ENCODE measurements at regions not wholly inside any gene's neighbourhood (a gene's known extent, or its start where the extent isn't known, plus 50 kb on each side); places are given as distances from the start of the nearest gene placed in this dataset.

GRCh38 chr20:22274330-22274729 lies 310.0 kb downstream of the FOXA2 start:
- no peaks in the 10 kb centered on the region for H3K36me3 ChIP-seq (ENCODE audit: control insufficient read depth in 2 of 3, insufficient read depth in 3 of 3, low read length in 3 of 3)
- intact Hi-C loops (cut with DNase I): no loop called here
- H3K4me3 ChIP-seq (ENCODE audit: low read length in 3 of 3): no peak overlapping the region
- no peak overlapping the region for H3K27ac ChIP-seq (ENCODE audit: low read depth in 2 of 2, low read length in 2 of 2)
- DNase-seq (no peak), FAIRE-seq (no peak)
- H3K9me3 ChIP-seq (ENCODE audit: control insufficient read depth in 2 of 3, insufficient read depth in 1 of 3, low read length in 3 of 3): no peaks in the 10 kb centered on the region
- no peaks in the 10 kb centered on the region for H3K4me1 ChIP-seq (ENCODE audit: control insufficient read depth in 2 of 3, insufficient read depth in 2 of 3, low read depth in 1 of 3, low read length in 3 of 3)
- no peaks in the 10 kb centered on the region for H3K27me3 ChIP-seq (ENCODE audit: control insufficient read depth, insufficient read depth, low read length)
- no peak for TF ChIP-seq CTCF (IDR thresholded peaks at IDR 0.05; ENCODE audit: borderline replicate concordance, extremely low read depth, insufficient read depth)
- H3K9ac ChIP-seq (ENCODE audit: low read length in 3 of 3): no peak overlapping the region

GRCh38 chr20:22268675-22269074 lies 315.7 kb downstream of the FOXA2 start:
- Histone ChIP-seq H3K4me1 (ENCODE audit: control insufficient read depth in 2 of 3, insufficient read depth in 2 of 3, low read depth in 1 of 3, low read length in 3 of 3) (no peaks in the 10 kb centered on the region), H3K27me3 (ENCODE audit: control insufficient read depth, insufficient read depth, low read length) (no peaks in the 10 kb centered on the region), H3K9ac (ENCODE audit: low read length in 3 of 3) (no peak overlapping the region), H3K27ac (ENCODE audit: low read depth in 2 of 2, low read length in 2 of 2) (no peak overlapping the region), H3K9me3 (ENCODE audit: control insufficient read depth in 2 of 3, insufficient read depth in 1 of 3, low read length in 3 of 3) (no peaks in the 10 kb centered on the region), H3K4me3 (ENCODE audit: low read length in 3 of 3) (no peak overlapping the region), H3K36me3 (ENCODE audit: control insufficient read depth in 2 of 3, insufficient read depth in 3 of 3, low read length in 3 of 3) (no peaks in the 10 kb centered on the region)
- DNase-seq (no peak), FAIRE-seq (no peak)
- intact Hi-C loops (cut with DNase I): no loop called here
- no peak for TF ChIP-seq CTCF (IDR thresholded peaks at IDR 0.05; ENCODE audit: borderline replicate concordance, extremely low read depth, insufficient read depth)

- no peak overlapping the region for H3K27ac ChIP-seq (ENCODE audit: low read depth in 2 of 2, low read length in 2 of 2)
- H3K9ac ChIP-seq (ENCODE audit: low read length in 3 of 3): no peak overlapping the region
- H3K9me3 ChIP-seq (ENCODE audit: control insufficient read depth in 2 of 3, insufficient read depth in 1 of 3, low read length in 3 of 3): no peaks in the 10 kb centered on the region
- intact Hi-C loops (cut with DNase I): no loop called here
- no peaks in the 10 kb centered on the region for H3K36me3 ChIP-seq (ENCODE audit: control insufficient read depth in 2 of 3, insufficient read depth in 3 of 3, low read length in 3 of 3)
- FAIRE-seq: no peak
- no peaks in the 10 kb centered on the region for H3K4me1 ChIP-seq (ENCODE audit: control insufficient read depth in 2 of 3, insufficient read depth in 2 of 3, low read depth in 1 of 3, low read length in 3 of 3)
- DNase-seq: no peak
- no peak overlapping the region for H3K4me3 ChIP-seq (ENCODE audit: low read length in 3 of 3)
- H3K27me3 ChIP-seq (ENCODE audit: control insufficient read depth, insufficient read depth, low read length): no peaks in the 10 kb centered on the region
- no peak for TF ChIP-seq CTCF (IDR thresholded peaks at IDR 0.05; ENCODE audit: borderline replicate concordance, extremely low read depth, insufficient read depth)
Observed at GRCh38 chr20:22264917-22265316, 319.5 kb downstream of the FOXA2 start.

GRCh38 chr20:22260506-22260905 lies 323.9 kb downstream of the FOXA2 start:
- H3K27me3 ChIP-seq (ENCODE audit: control insufficient read depth, insufficient read depth, low read length): no peaks in the 10 kb centered on the region
- intact Hi-C loops (cut with DNase I): no loop called here
- H3K9ac ChIP-seq (ENCODE audit: low read length in 3 of 3): no peak overlapping the region
- no peaks in the 10 kb centered on the region for H3K9me3 ChIP-seq (ENCODE audit: control insufficient read depth in 2 of 3, insufficient read depth in 1 of 3, low read length in 3 of 3)
- peak in 1 of 5 donors; percentile 14 for DNase-seq
- no peak for TF ChIP-seq CTCF (IDR thresholded peaks at IDR 0.05; ENCODE audit: borderline replicate concordance, extremely low read depth, insufficient read depth)
- no peak for FAIRE-seq
- H3K4me1 ChIP-seq (ENCODE audit: control insufficient read depth in 2 of 3, insufficient read depth in 2 of 3, low read depth in 1 of 3, low read length in 3 of 3): no peaks in the 10 kb centered on the region
- no peak overlapping the region for H3K27ac ChIP-seq (ENCODE audit: low read depth in 2 of 2, low read length in 2 of 2)
- H3K4me3 ChIP-seq (ENCODE audit: low read length in 3 of 3): no peak overlapping the region
- no peaks in the 10 kb centered on the region for H3K36me3 ChIP-seq (ENCODE audit: control insufficient read depth in 2 of 3, insufficient read depth in 3 of 3, low read length in 3 of 3)
